ENCODE measurements at regions not wholly inside any gene's neighbourhood (a gene's known extent, or its start where the extent isn't known, plus 50 kb on each side); places are given as distances from the start of the nearest gene placed in this dataset.

DNA sequence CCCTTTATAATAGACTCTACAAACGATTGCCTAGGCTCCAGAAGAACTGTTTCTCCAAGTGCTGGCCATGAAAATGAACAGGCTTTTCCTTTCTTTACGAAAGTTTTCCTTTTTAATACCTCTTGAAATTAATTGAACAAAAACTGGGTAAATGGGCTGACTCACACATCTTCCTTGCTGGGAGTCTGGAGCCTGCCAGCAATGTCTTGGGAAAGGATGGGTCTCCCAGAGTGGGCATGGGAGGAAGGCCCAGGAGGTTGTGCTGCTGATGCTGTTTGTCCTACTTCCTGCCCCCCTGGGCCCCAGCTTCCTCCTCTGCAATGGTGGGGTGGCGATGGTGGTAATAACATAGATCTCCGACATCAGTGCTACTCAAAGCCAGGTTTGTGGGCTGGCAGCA is 174.1 kb downstream of the RPS24 start:
- H3K27ac ChIP-seq (ENCODE audit: low read depth, low read length), result no peak overlapping the region
- no peak overlapping the region for H3K4me3 ChIP-seq (ENCODE audit: low read depth, low read length)
- H3K9me3 ChIP-seq (ENCODE audit: control insufficient read depth, insufficient read depth, low read length), result no peaks in the 10 kb centered on the region
- H3K27me3 ChIP-seq (ENCODE audit: control insufficient read depth, insufficient read depth, low read length), result no peaks in the 10 kb centered on the region
- ChIA-PET CTCF (interaction anchor here (1.1 kb wide), 1 partner anchor 160 kb away, joined by 4 read pairs; no protein-coding TSS in a partner anchor), POLR2A (no interaction called here)
- TF ChIP-seq, protein P1, sequence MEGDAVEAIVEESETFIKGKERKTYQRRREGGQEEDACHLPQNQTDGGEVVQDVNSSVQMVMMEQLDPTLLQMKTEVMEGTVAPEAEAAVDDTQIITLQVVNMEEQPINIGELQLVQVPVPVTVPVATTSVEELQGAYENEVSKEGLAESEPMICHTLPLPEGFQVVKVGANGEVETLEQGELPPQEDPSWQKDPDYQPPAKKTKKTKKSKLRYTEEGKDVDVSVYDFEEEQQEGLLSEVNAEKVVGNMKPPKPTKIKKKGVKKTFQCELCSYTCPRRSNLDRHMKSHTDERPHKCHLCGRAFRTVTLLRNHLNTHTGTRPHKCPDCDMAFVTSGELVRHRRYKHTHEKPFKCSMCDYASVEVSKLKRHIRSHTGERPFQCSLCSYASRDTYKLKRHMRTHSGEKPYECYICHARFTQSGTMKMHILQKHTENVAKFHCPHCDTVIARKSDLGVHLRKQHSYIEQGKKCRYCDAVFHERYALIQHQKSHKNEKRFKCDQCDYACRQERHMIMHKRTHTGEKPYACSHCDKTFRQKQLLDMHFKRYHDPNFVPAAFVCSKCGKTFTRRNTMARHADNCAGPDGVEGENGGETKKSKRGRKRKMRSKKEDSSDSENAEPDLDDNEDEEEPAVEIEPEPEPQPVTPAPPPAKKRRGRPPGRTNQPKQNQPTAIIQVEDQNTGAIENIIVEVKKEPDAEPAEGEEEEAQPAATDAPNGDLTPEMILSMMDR (IDR thresholded peaks at IDR 0.05; ENCODE audit: low read depth, low read length), result no peak
- DNase-seq (ENCODE audit: low read depth, low spot score), result no peak

GRCh38 chr10:78209970-78210369 is 176.3 kb downstream of the RPS24 start:
- Histone ChIP-seq H3K9me3 (ENCODE audit: control insufficient read depth, insufficient read depth, low read length) (no peaks in the 10 kb centered on the region), H3K27ac (ENCODE audit: low read depth, low read length) (no peak overlapping the region), H3K27me3 (ENCODE audit: control insufficient read depth, insufficient read depth, low read length) (no peaks in the 10 kb centered on the region), H3K4me3 (ENCODE audit: low read depth, low read length) (no peak overlapping the region)
- ChIA-PET POLR2A (no interaction called here), CTCF (interaction anchor here (1.1 kb wide), 1 partner anchor 985 kb away, joined by 3 read pairs; no protein-coding TSS in a partner anchor)
- DNase-seq (ENCODE audit: low read depth, low spot score), result no peak
- TF ChIP-seq, protein P1 (IDR thresholded peaks at IDR 0.05; ENCODE audit: low read depth, low read length), result no peak

DNA sequence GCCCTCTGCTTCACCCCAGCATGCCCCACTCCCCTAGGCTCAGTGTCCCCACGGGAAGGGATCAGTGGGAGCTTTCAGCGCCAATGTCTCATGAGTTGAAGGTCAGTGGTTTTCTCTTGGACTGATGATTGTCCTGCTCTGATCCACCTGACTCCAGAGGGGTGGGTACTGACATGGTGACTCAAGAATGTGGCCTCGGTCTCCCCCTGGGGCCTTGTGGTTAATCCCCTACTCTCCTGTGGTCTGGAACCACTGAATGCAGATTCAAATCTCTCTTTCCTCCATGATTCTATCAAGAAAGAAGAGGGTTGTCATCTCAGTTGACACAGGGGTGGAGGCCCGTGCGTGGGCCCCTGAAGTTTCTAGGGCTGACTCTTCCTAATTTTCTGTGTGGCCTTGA is 176.9 kb downstream of the RPS24 start:
- CTCF ChIA-PET, result interaction anchor here (0.7 to 1.3 kb wide), 4 partner anchors 163 to 984 kb away, joined by 3 read pairs; no protein-coding TSS in a partner anchor
- no peak overlapping the region for H3K27ac ChIP-seq (ENCODE audit: low read depth, low read length)
- no peak overlapping the region for H3K4me3 ChIP-seq (ENCODE audit: low read depth, low read length)
- no peaks in the 10 kb centered on the region for H3K27me3 ChIP-seq (ENCODE audit: control insufficient read depth, insufficient read depth, low read length)
- DNase-seq (ENCODE audit: low read depth, low spot score), result no peak
- TF ChIP-seq, protein P1 (IDR thresholded peaks at IDR 0.05; ENCODE audit: low read depth, low read length), result no peak
- POLR2A ChIA-PET, result no interaction called here
- no peaks in the 10 kb centered on the region for H3K9me3 ChIP-seq (ENCODE audit: control insufficient read depth, insufficient read depth, low read length)

GRCh38 chr10:78210976-78211375 is 177.3 kb downstream of the RPS24 start:
- ChIA-PET POLR2A (no interaction called here), CTCF (interaction anchor here (0.7 to 1.3 kb wide), 3 partner anchors 164 to 365 kb away, joined by 3 read pairs; no protein-coding TSS in a partner anchor)
- TF ChIP-seq, protein P1 (IDR thresholded peaks at IDR 0.05; ENCODE audit: low read depth, low read length), result no peak
- Histone ChIP-seq H3K27me3 (ENCODE audit: control insufficient read depth, insufficient read depth, low read length) (no peaks in the 10 kb centered on the region), H3K9me3 (ENCODE audit: control insufficient read depth, insufficient read depth, low read length) (no peaks in the 10 kb centered on the region), H3K27ac (ENCODE audit: low read depth, low read length) (no peak overlapping the region), H3K4me3 (ENCODE audit: low read depth, low read length) (no peak overlapping the region)
- no peak for DNase-seq (ENCODE audit: low read depth, low spot score)

DNA sequence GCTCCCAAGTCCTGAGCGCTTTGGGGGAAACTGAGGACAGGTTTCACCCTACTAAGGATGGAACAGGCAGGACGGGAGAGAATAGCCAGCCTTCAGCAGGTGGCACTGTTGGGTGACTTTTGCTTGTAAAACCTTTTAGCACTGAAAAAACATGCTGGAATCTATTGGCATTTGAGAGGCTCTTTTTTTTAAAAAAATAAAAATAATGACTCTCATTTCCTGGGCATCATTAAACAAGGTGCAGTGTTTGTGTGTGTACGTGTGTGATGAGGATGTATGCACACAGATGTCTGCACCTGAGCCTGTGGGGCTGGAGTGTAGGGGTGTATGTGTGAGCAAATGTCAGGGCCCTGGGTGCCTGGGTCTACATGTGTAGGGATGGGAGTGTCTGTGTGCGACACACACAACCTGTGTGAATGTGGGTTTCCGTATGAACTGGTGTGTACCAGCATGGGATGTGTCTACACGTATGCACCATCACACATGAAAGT is 177.9 kb downstream of the RPS24 start:
- DNase-seq (ENCODE audit: low read depth, low spot score), result peak; percentile 30
- no peaks in the 10 kb centered on the region for H3K27me3 ChIP-seq (ENCODE audit: control insufficient read depth, insufficient read depth, low read length)
- H3K27ac ChIP-seq (ENCODE audit: low read depth, low read length), result no peak overlapping the region
- no peaks in the 10 kb centered on the region for H3K9me3 ChIP-seq (ENCODE audit: control insufficient read depth, insufficient read depth, low read length)
- ChIA-PET POLR2A (no interaction called here), CTCF (interaction anchor here (0.7 to 1.3 kb wide), 3 partner anchors 164 to 365 kb away, joined by 3 read pairs; no protein-coding TSS in a partner anchor)
- no peak overlapping the region for H3K4me3 ChIP-seq (ENCODE audit: low read depth, low read length)
- TF ChIP-seq, protein P1 (IDR thresholded peaks at IDR 0.05; ENCODE audit: low read depth, low read length), result peak; percentile 78
